GM03348 (cell line): ENCODE measurements at regions not wholly inside any gene's neighbourhood (a gene's known extent, or its start where the extent isn't known, plus 50 kb on each side); places are given as distances from the start of the nearest gene placed in this dataset.

Source experiments
- DNase-seq: peaks from one replicate; pipeline ENCODE4 v3.0.0; 2012; ENCODE audit warnings: low spot score

DNA sequence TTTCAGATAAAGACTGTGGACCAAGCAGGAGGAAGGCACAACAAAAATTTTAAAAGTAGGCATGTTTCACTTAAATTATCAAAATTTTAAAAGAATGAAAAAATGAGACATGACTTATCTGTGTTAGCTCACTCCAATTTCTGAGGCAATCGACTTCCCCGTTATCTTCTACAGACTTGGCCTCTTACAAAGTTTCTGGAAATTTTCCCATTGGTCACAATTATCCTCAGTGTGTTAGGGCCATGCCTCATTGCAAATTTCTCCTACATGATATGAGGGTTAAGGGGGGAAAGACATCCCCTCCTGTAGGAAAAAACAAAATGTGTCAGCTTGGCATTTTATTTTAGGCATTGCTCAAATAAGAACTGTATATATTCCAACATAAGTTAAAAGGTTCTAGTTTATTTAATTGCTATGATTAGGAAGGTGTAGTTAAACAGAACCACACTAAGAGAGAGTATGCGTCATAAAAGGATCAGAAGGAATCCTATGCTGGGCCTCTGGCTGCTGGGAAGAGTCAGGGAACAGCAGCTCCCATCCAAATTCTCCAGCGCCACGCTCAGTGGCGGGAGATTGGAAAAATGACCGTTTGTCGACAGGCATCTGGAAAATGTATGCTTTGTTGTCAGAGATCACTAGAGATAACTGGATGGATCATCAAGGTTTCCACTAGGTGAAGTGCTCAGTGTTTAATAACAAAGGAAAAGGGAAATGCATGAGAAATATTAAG lies 463.6 kb upstream of the NR2F2 start:
- DNase-seq = no peak

- no peak for DNase-seq
These were observed 462.1 kb upstream of the NR2F2 start for GRCh38 chr15:95868450-95868849.

GRCh38 chr15:95868970-95869369 lies 461.5 kb upstream of the NR2F2 start:
- no peak for DNase-seq

GRCh38 chr15:95869920-95870319 lies 460.6 kb upstream of the NR2F2 start:
- DNase-seq = no peak

DNA sequence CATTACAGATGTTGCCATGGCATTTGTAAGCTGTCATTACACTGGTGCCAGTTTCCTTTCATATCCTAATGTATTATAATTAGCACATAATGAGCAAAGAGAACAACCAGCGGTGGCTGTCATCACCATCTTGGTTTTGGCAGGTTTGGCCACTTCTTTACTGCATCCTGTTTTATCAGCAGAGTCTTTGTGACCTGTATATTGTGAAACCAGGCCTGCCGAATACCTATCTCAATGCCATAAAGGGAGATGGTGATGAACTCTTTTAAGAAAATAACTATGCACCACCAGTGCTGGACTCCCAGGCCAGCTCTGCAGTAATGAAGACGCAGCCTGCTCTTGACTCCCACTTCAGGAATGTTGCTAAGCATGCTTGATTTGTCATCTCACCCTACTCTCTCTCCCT lies 458.1 kb upstream of the NR2F2 start:
- peak; percentile 65 for DNase-seq

DNA sequence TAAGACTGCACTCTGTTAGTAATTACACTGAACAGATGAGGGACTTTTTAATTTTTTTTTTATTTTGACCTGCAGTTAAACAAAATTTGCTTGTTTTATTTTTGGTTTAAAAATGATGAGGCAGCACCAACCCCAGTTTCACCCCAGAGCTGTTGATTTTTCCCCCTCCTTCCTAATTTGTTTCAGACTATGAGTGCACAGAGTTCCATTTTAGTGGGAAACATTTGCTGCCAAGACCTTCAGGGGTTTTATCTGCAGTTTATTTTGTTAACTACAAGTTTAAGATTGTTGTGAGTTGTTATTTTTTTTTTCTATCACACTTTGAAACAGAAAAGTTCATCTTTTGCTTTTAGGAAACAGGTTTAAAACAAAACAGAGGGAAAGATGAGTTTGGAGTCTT lies 455.9 kb upstream of the NR2F2 start:
- DNase-seq = no peak

GRCh38 chr15:95875121-95875643 lies 455.3 kb upstream of the NR2F2 start:
- DNase-seq = peak; percentile 16

GRCh38 chr15:95880031-95880570 lies 450.4 kb upstream of the NR2F2 start:
- DNase-seq = no peak

- no peak for DNase-seq
These were observed 449.9 kb upstream of the NR2F2 start for GRCh38 chr15:95880630-95881029.

DNA sequence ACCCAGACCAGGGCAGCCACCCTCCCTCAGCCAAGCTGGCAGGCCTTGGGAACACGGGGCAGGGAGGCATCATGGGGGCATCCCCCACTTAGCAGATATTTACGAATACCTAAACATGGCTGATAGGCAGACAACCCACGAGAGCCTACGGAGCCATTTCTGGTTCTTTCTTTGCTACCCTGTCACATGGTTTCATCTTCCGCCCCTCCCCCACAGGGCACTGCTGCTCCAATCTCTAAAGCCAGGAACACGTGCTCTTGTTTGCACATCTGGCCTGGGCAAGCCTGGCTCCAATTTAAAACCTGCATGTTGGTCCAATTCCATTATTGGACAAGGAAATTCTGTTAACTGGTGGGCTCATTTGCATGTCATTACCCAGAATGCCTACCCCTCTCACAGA lies 447.4 kb upstream of the NR2F2 start:
- no peak for DNase-seq

- peak; percentile 27 for DNase-seq
These were observed 446.2 kb upstream of the NR2F2 start for GRCh38 chr15:95884276-95884675.

DNA sequence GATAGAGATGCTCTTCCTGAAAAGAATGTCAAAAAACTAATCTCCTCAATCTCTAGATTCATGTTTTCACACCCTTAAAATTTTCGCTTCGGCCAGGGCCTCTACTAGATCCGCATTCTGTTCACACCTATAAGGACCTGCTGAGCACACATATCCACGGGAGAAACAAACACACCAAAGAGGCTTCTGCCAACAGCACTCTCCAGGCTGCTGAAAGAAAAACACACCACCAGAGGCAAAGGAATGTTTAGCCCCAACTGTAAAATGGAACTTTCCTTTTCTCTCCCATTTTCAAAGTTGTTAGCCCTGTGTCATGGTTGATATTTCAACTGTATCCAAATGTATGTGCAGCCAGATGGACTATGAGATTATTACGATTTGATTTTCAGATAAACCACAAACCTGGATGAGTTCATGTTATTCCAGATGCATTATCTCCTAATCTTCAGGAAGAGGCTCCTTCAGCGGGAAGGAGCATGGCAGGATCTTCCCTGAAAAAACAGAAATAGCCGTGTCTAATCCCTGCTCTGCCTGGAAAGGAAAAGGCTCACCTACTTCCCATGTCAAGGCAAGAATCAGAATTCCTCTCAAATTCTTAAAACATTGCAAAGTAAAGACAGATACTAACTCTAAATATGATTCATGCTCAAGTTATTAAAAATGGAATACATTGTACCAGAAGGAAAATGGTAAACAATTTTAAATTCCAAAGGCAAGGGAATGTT lies 442.7 kb upstream of the NR2F2 start:
- no peak for DNase-seq

DNA sequence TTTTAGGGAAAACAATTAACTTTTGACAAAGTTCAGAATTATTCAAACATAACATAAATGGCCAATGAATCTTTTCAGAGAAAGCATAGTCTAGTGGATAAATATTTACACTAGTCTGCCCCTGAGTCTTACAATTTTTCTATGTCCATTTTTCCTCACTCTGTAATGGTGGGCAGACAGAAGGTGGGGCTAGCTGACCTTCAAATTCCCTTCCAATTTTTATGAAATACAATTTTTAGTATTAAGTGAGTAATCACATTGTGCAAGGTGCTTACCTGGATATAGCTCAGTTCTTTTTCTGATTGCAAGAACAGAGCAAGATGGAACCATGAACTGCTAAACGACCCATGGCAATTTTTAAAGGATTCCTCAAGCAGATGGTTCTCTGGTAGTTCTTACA lies 441.7 kb upstream of the NR2F2 start:
- no peak for DNase-seq

DNA sequence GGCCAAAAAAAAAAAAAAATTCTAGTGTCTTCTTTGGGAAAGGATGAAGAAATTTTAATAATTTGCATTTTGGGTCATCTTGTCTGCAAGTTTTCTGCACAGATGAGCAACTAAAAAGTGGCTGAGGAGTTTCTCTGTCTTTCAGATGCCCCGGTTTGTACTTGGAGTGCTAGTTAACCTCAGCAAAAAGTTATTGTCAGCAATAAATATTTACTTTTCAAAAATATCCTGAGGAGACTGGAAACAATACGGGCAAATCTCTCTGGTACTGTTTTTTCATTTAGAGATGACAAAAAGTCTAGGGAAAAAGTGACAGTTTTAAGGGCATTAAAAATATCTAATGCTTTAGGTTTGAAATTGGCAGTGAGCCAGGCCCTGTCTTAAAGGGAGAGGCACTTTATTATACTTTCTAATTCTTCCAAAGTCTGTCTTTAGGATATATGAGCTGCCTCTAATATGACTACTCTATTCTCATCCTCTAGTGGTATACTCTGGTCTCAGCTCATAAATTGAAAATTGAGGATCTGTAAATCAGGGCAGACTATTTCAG lies 436.0 kb upstream of the NR2F2 start:
- DNase-seq = no peak

DNA sequence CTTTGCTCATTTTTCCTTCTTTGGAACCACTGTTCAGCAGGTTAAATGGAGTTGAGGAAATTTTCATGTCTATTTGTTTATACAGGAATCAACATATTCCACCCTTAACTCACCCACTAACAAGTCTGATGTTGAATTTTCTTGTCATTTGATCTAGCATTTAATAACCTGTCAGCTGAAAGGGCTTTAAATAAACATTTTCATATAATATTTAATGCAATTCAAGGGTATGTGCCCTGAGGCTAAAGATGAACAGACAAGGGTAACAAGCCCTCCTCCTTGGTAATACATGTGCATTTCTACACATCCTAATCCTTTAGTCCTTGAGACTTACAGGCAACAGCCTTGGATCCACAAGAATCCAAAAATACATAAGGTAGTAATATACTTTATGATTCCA lies 435.0 kb upstream of the NR2F2 start:
- DNase-seq = no peak

DNA sequence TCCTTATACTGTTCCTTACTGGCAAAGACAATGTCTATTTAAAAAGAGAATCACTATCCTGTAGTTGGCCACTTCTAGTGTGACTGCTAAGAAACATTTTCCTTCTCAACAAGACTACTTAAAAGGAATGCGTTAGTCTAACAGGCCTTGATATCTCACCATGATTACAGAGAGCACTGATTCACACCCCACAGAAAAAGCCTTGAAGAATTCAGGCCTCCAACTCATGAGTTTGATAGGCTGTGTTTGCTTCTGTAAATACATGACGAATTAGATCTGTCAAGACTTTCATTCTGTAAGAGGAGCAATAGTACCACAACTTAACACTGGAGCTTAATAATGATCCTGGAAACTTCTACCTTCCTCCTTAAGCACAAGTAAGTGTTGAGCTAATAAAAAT lies 432.8 kb upstream of the NR2F2 start:
- DNase-seq = no peak

- no peak for DNase-seq
These were observed 431.7 kb upstream of the NR2F2 start for GRCh38 chr15:95898761-95899160.

GRCh38 chr15:95901271-95901670 lies 429.2 kb upstream of the NR2F2 start:
- DNase-seq = no peak

DNA sequence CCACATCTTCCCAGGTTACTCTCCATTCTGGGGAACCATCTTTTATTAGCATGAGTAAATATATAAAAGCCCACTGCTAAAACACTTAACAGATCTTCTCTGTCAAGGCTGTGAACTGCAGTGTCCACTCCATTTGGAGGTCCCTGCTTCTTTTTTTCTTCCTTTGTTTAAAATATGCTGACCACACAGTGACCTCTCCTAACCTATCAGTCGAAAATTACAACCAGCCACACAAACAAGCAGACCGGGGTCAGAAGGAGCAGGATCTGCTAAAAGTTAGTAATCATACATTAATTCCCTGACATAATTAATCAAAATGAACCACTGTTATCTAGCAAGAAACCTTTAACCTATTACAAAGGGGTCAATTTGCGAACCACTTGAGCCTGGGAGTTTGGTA lies 427.9 kb upstream of the NR2F2 start:
- DNase-seq = no peak

DNA sequence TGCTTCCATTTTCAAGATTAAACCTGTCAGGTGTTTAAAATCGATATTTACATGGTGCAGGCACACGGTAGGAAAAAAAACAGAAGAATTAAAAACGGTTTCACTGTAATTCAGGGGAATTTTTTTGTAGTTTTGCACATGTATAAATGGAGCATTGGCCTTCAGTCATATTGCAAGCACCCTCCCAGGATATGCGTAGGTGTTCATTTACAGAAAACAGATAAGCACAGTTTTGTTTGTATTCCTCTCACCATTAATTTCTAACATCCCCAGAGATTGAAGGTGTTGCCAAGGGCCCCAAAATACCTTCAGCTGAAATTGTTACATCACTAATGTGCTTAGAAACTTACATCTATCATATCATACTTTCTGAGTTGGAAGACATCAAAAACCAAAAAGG lies 427.1 kb upstream of the NR2F2 start:
- no peak for DNase-seq

- DNase-seq = no peak
These were observed 419.8 kb upstream of the NR2F2 start for GRCh38 chr15:95910643-95911212.

- no peak for DNase-seq
These were observed 418.8 kb upstream of the NR2F2 start for GRCh38 chr15:95911570-95912279.
